ENCODE measurements at regions not wholly inside any gene's neighbourhood (a gene's known extent, or its start where the extent isn't known, plus 50 kb on each side); places are given as distances from the start of the nearest gene placed in this dataset.
"Not testable (repeated sequence)": the region's sequence is repeated elsewhere in the genome, so short reads cannot be mapped to it uniquely, and the experiment has no call there.

DNA sequence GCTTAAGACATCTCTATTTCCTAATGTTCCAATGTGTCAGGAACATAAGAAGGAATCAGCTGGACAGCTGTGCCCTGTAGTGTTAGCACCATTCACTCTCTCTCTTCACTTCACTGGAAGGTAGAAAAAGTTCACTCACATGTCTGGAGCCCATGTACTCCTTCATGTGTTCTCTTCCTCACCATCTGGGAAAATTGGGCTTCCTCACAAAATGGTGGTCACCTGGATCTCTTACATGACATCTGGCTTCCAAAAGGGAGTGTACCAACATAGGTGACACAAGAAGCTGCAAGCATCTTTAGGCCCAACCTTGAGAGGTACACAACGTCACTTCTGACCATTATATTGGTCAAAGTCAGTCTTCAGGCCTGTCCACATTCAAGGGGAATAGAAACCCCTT is 882.6 kb downstream of the LTN1 start:
- ATAC-seq = no peak

DNA sequence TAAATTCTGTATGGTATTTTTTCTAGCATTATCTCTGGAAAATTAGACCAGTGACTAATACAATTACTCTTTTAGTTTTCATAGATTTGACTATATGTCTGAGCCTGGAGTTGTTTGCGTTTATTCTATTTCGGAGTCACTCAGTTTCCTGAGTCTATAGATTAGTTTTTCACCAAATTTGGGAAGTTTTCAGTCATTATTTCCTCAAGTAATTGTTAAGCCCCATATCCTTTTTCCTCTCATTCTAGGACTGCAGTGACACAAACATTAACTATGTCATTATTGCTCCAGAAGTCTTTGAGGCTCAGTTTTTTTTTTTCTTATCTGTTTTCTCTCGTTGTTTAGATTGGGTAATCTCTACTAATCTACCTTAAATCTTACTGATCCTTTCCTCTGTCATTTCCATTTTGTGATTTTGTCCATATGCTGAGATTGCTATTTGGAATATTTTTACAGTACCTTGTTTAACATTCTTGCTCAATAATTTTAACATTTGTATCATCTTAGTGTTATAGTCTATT is 886.2 kb downstream of the LTN1 start:
- ATAC-seq = no peak

DNA sequence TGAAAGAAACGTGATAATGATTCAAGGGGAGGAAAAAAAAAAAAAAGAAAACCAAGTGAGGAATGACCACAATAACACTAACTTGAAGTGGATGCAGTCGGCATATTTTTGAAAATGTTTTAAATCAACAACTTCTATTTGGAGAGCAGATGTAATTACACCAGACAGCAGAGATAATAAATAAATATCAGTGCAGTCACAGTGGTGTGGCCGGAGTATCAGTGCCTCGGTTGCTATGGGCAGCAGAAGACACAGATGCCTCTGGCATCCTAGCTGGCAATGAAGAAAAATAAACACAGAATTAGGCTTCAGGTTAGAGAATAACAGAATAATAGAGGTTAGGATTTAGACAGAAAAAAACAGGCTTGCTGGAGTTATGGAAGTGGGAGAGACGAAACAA is 888.3 kb downstream of the LTN1 start:
- ATAC-seq = no peak

DNA sequence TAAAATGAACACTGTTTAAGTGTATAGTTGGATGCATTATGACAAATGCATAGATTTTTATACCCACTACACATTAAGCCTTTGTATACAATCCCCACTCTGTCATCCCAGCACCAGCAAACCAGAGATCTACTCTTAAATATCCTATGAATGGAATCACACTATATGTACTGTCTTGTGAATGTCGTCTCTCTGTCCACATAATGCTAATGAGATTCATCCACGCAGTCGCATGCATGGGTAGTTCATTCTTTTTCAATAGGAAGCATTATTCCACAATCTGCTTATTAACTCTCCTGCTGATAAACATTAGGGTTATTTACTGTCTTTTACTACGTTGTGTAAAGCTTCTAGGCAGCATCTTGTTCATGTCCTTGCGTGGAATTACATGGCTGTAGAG is 892.3 kb downstream of the LTN1 start:
- no peak for ATAC-seq

DNA sequence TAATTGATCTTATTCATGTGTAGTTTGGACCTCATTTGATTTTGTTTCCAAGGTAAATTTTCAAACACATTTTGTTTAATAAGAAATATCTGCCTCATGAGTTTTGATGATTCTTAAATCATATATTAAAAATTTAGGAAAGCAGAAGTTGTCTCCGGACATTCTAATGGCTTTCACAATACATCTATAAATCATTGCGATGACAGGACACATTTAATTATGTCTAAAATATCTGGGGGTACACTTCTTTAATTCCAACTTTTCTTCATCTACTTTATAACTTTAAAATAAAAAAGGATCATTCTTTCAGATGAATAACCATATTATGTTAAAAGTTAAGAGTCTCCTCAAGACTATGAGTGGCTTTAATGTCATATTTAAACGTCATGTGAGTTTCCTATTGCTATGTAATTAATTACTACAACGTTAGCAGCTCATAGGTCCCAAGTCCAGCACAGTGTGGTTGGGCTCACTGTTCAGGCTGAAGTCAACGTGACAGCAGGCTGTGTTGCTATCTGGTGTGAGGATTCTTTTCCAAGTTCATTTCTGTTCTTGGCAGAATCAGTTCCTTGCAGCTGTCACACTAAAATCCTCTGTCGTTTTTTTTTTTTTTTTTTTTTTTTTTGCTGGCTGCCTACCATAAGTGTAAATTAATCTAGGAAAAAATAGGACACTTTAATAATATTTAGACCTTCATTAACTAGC is 893.5 kb downstream of the LTN1 start:
- ATAC-seq = no peak

DNA sequence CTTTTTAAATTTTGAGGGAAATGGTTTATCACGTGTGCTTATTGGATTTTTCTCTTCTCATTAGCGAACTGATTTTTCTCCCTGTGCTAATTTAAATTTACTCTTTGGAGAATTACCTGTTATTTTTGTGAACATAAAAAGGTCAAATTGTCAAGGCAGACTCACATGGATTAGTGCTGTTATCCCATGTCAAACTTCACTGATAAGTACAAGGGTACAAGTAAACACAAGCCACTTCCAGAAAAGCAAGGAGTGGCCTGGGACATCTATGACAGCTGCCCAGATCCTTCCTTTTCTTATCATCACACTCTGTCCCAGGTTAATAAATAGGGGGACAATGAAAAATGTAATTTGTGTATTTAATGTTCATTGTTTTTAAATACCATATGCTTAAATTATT is 901.2 kb downstream of the LTN1 start:
- no peak for ATAC-seq

DNA sequence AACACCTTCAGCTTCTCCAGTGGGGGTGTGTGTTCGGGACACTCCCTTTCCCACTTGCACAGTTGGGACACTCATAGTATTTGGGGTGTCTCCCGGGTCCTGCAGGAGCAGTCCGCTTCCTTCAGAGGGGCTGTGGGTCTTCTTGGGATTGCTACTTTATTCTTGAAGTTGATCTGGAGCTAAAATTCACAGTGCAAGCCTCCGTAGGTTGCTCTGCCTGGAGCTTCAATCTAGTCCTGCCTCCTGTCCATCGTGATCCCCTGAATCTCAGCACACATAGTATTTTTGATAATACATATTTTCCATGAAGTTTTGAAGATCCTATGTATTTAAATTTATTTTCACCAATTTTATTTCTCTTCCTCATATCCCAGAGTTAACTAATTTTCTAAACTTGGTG is 902.1 kb downstream of the LTN1 start:
- ATAC-seq = no peak

DNA sequence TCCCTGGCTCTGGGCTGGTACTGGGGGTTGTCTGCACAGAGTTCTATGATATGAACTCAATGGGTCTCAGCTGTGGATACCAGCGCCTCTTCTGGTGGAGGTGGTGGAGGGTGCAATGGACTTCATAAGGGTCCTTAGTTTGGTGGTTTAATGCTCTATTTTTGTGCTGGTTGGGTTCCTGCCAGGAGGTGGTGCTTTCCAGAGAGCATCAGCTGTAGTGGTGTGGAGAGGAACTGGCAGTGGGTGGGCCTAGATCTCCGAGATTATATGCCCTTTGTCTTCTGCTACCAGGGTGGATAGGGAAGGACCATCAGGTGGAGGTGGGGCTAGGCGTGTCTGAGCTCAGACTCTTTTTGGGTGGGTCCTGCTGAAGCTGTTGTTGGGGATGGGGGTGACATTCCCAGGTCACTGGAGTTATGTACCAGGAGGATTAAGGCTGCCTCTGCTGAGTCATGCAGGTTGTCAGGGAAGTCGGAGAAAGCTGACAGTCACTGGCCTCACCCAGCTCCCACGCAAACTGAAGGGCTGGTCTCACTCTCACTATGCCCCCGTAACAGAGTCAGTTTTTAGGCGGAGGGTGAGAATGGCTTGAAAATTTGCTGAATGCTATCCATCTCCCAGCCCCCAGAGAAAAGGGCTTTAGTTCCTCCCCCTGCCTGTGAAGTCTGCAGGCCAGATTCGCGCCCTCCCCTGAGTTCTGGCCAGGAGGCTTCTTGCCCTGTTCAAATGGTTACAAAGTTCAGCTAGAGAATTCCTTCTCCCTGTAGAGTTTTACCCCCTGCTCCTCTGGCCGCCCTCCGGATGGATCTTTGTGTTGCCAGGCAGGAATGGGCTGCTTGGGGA is 902.9 kb downstream of the LTN1 start:
- ATAC-seq = peak; percentile 70

DNA sequence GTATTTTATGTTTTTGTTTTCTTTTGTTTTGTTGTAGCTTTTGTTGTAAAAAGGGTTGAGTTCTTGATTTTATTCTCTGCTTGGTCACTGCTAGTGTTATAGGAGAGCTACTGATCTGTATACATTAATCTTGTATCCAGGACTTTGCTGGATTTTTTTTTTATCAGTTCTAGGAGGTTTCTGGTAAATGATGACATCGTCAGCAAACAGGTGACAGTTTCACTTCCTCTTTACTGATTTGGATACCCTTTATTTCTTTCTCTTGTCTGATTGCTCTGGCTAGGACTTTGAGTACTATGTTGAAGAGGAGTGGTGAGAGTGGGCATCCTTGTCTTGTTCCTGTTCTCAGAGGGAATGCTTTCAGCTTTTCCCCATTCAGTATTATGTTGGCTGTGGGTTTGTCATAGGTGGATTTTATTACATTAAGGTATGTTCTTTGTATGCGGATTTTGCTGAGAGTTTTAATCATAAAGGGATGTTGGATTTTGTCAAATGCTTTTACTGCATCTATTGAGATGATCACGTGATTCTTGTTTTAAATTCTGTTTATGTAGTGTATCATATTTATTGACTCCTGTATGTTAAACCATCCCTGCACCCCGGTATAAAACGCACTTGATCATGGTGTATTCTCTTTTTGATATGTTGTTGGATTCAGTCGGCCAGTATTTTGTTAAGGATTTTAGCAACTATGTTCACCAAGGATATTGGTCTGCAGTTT is 905.7 kb downstream of the LTN1 start:
- no peak for ATAC-seq

DNA sequence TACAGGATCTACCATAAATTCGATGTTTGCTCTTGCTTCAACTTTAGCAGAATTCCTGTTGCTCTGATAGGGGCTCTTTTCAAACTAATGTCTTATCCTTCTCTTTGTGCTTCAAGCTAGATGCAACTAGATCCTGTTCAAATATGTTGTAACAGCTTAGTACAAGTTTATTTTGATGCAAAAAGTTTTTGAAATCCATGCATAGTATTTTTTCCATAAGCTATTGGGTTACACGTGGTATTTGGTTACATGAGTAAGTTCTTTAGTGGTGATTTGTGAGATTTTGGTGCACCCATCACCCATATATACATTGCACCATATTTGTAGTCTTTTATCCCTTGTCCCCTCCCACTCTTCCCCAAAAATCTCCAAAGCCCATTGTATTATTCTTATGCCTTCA is 907.7 kb downstream of the LTN1 start:
- ATAC-seq = no peak

DNA sequence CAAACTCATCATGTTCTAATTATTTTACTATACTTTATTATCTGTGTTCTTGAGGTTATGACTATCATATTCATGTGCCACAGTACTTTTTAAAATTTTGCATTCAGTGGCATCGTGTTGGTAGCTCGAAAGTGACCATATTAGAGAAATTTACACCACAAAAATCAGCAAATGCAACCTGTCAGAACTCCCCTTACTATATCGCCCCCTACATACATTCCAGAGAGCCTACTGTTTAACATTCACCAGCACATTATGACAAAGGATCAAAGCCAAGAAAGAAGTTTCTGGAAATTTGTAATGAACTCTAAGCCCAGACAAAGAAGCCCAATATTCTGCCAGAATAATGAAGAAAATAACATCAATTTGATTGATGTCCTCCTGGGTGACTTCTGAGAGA is 909.3 kb downstream of the LTN1 start:
- no peak for ATAC-seq

DNA sequence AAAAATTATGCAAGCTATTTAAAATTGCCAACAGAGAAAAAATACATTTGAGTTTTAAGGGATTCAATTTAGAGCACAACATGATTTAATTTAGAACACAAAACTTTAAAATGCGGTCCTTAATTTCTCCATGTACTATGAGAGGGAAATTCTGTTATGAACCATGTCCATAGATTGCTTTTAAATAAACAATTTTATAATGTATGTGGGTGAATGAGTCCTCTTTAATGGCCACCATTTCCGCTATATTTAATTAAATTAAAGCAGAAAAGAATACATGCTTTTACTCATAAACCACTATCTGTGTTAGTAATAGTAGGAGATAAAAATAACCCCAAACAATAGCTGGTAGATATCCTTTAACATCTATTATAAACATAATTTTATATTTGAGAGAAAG is 914.6 kb downstream of the LTN1 start:
- ATAC-seq = no peak

DNA sequence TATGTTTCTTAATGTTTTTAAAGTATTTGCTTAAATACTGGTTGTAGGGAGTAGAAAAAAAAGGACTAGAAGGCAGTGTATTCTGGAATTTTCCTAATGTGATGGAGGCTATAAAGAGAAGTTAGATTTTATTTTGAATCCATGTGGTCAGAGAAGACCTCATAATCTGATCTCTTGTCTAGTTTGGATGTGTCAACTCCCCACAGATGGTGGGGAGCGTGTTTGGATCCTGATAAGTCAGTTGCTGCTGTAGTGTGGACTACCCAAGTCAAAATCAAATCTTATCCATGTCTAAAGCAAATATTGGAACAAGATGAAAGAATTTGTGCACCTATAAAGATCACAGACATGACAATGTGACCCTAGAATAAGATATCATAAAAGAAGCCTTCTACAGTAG is 918.0 kb downstream of the LTN1 start:
- no peak for ATAC-seq

DNA sequence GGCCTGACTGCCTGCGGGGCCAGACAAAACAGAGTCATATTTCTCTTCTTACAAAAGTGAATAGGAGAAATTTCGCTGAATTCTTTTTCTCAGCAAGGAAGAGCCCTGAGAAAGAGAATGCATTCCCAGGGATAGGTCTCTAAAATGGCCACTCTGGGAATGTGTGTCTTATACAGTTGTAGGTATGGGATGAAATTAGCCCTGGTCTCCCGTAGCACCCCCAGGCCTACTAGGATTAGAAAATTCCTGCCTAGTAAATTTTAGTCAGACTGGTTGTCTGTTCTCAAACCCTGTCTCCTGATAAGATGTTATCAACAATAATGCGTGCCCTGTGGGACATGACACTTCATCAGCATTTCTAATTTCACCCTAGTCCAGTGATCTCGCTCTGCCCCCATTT is 920.1 kb downstream of the LTN1 start:
- no peak for ATAC-seq

DNA sequence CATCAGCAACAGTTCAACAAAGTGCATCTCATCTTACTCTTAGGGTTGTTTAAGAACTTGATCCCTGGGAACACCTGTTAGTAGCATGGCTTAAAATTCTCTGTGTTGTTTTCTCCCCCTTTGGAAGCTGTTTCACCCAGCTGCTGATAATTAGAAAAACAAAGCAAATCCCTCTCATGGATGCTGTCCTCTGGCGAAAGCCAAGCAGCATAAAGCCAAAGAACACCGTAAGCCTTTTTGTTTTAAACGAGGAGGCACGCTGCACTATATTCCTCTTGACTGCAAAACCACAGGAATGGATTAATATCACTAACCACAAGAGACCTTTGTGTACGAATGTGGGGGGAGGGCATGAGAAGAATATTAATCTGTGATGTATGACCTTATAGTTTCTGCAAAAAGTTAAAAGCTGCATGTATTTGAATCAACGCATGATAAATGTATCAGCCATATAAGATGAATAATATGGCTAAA is 923.2 kb downstream of the LTN1 start:
- ATAC-seq = no peak

DNA sequence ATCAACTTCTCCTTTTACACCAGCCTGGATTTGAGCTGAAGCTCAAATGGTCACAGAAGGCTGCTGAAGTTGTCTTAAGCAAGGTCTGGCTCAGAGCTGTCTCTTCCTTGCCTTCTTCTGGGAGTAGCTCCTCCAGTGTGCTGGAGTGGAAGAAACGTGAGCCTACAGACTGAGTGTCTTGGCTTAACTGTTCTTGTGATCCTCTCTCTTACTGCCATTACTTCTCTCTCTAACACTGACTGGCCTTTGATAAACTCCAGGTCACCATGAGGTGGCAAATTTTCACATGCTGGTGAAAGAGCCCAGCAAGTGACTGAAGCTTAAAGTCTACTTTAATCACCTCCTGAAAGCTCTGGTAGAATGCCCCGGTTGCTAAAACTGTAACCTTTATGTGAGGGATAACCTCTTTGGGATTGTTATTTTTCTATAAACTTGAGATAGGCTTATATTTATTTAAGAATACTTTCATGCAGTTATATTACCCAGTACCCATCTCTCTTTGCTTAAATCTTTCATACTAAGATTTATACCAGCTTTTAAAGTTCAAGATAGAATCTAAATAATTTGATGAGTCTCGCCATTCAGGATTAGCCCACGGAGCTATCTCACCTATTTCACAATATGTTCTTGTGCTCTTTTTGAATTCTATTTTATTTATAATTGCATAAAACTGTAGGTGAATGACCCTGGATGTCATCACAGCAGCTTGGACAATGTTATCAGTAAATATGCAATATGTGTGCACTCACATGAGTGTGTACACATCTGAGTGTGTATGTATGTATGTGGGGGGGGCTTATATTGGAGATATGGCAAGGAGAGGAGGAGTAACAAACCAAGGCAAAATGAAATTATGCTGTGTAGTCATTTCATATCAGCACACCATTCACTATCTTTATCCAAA is 924.0 kb downstream of the LTN1 start:
- ATAC-seq = no peak

DNA sequence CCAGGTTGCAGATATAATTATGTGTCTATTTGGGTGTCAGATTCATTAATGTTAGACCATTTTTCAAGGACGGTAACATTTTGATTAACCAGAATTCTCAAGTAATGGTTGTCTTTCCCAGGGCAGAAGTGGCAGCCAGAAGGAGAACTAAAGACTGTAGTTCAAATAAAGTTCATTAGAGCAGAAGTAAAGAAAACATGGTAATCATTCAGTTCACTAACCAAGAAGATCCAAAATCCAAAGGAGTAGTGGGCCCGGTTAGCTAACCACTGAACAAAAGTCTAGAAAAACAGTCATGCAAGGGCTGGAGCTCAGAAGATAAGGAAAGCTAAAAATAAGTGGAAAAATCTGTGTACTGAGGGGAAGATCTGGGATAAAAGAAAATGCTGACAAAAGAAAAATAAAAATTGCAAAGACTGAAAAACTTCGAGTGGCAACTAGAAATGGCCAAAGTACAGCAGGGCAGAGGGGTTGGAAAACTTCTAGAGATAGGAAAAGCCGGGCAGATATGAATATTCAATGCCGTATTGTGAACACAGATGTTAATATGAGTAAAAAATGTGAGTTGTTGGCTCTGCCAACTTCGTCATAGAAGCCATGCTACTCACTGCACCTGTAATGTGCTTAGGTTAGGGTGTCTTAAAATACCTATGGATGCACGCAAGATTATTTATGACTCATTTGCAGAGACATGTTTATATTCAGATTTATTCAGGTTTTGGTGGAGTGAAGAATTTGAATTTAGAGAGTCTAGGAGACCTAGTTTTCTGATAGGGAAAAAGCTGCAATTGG is 925.9 kb downstream of the LTN1 start:
- ATAC-seq = no peak

DNA sequence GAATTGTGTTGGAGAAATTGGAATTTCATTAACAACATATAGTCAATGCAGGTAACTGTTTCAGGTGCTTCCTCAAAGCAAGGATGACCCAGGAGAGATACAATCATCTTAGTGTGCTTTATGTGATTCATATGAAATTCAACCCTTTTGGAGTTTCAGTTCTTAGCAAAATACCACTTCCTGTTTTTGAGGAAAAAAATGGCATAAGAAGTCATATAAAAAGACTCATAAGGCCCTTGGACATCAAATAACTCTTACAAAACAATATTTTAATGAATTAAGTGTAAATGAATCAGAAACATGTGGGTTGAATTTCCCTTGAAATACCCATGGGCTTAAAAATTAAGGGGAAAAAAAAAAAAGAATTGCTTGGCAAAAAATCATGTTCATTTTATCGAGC is 926.6 kb downstream of the LTN1 start:
- no peak for ATAC-seq

DNA sequence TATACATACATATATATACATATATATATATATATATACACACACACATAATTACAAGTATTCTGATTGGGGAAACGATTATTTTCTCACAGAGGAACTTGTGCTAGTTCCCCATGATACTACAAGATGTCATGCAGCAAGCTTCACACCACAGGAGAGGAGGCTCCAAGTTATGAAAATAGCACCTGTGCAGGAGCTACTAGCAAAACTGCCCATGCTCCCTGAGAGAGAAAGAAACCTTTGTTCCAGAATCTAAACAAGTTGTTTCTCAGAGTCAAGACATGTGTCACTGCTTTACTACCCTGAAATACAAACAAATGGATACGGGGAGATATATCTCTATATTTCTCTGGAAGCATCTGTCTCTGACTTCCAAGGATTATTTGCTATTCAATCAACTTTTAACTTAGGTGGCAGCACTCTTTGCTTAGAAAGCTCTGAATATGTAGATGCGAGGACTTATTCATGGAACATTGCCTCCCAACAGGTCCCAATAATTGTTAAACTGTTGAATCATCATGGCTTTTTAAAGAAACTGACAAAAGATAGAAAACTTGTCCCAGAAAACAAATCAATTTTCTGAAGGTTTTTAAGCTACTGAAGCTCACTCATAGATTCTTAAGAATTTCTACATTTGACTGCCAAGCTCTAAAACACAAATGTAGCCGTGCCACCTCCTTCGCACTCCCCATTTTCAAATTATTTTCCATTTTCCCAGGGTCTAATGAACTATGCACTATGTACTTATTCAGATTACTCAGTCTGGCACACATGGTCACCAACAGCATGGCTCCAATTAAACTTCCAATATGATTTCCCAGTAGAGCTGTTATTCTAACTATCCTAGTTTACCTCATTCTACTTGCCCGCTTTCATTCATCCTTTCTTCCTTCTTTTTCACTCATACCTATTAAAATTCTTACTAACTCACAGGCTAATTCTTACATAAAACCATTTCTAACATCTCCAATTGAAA is 929.1 kb downstream of the LTN1 start:
- no peak for ATAC-seq

DNA sequence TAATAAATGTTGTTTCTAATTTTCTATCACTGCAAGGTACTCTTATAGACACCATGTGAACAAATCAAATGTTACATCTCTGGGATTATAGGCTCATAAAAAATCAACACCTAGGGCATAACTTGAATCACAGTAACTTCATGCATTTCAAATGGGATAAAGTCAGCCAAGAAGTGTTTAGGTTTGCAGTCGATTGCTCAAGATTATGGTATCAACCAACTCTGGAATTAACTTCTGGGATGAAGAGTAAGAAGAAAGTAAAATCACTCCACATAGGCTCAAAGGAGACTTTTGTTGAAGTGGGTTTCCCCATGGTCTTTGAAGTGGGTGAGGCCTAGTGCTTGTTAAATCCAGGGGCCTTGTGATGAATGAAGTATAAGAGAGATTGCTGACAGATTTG is 939.7 kb downstream of the LTN1 start:
- ATAC-seq = not testable (repeated sequence)

All from esophagus mucosa (tissue), 1 donor.